Mucosa of descending colon (tissue), 3 donors: ENCODE measurements at regions not wholly inside any gene's neighbourhood (a gene's known extent, or its start where the extent isn't known, plus 50 kb on each side); places are given as distances from the start of the nearest gene placed in this dataset.

Experiments used
- ATAC-seq: fragments of 200-7000 bp; cut with Tn5 transposase; one replicate; pipeline ENCODE4 v1.9.1; 2020; ENCODE audit warnings: mild to moderate bottlenecking, moderate library complexity
- DNase-seq, 3 donors: peaks; one replicate each; pipeline ENCODE4 v3.0.0-alpha.2; 2020
- H3K36me3 ChIP-seq: fragments of 200-600 bp; one replicate; pipeline ENCODE4 v1.8.0; 2021; ENCODE audit warnings: low read depth, mild to moderate bottlenecking
- H3K4me1 ChIP-seq: fragments of 200-600 bp; one replicate; pipeline ENCODE4 v1.8.0; 2021; ENCODE audit warnings: low read depth, mild to moderate bottlenecking
- H3K4me3 ChIP-seq: fragments of 200-600 bp; one replicate; pipeline ENCODE4 v1.8.0; 2021; ENCODE audit warnings: mild to moderate bottlenecking
- H3K9me3 ChIP-seq: fragments of 200-600 bp; one replicate; pipeline ENCODE4 v1.8.0; 2021; ENCODE audit warnings: mild to moderate bottlenecking
- CTCF ChIP-seq: fragments of 200-600 bp; IDR thresholded peaks from one replicate; pipeline ENCODE4 v1.8.0; 2022; ENCODE audit warnings: antibody characterized with exemption, mild to moderate bottlenecking
- intact Hi-C, 2 donors: fragments of 100-400 bp; cut with DNase I in 1 of 2; cut with micrococcal nuclease in 1 of 2; formaldehyde crosslinking; loops; one replicate each; pipeline versions ENCODE4 v1.11.0 to v1.11.1; 2022; cut with DNase I, micrococcal nuclease
- donor health status: DM: no; HTN: no; CAD: no; lungs with moderate emphysema.
- donor health status: DM: no; HTN: no; CAD: no.
- donor health status: DM: no; HTN: yes; CAD: no.

GRCh38 chr14:25677111-25677510, 627.2 kb upstream of the STXBP6 start:
- no peak for TF ChIP-seq CTCF
- H3K36me3 ChIP-seq = no peaks in the 10 kb centered on the region
- intact Hi-C loops = no loop called here

GRCh38 chr14:25667387-25667786, 617.4 kb upstream of the STXBP6 start:
- H3K36me3 ChIP-seq = no peaks in the 10 kb centered on the region
- H3K4me1 ChIP-seq = no peaks in the 10 kb centered on the region
- DNase-seq (no peak), ATAC-seq (no peak)
- H3K9me3 ChIP-seq = no peaks in the 10 kb centered on the region
- intact Hi-C loops = no loop called here
- TF ChIP-seq CTCF = no peak
- H3K4me3 ChIP-seq = no peak overlapping the region

More at GRCh38 chr14:25677111-25677510, 627.2 kb upstream of the STXBP6 start:
- Histone ChIP-seq H3K4me1 (no peaks in the 10 kb centered on the region), H3K9me3 (no peaks in the 10 kb centered on the region), H3K4me3 (no peak overlapping the region)
- DNase-seq (no peak), ATAC-seq (no peak)

- intact Hi-C loops = no loop called here
- no peak for TF ChIP-seq CTCF
- no peak for ATAC-seq
- Histone ChIP-seq H3K4me1 (no peaks in the 10 kb centered on the region), H3K36me3 (no peaks in the 10 kb centered on the region), H3K4me3 (no peak overlapping the region), H3K9me3 (no peaks in the 10 kb centered on the region)
- DNase-seq = no peak
Measured at GRCh38 chr14:25666877-25667276, 616.9 kb upstream of the STXBP6 start.

GRCh38 chr14:25658988-25659387, 609.0 kb upstream of the STXBP6 start:
- Histone ChIP-seq H3K36me3 (no peaks in the 10 kb centered on the region), H3K4me3 (no peak overlapping the region), H3K9me3 (no peaks in the 10 kb centered on the region), H3K4me1 (no peaks in the 10 kb centered on the region)
- ATAC-seq (peak; percentile 9), DNase-seq (peak in 1 of 3 donors; percentile 59)
- intact Hi-C loops = no loop called here
- TF ChIP-seq CTCF = no peak

- no peak for TF ChIP-seq CTCF
- Histone ChIP-seq H3K4me3 (no peak overlapping the region), H3K36me3 (no peaks in the 10 kb centered on the region), H3K4me1 (no peaks in the 10 kb centered on the region), H3K9me3 (no peaks in the 10 kb centered on the region)
- ATAC-seq (no peak), DNase-seq (no peak)
- intact Hi-C loops = no loop called here
Measured at GRCh38 chr14:25630447-25630846, 580.5 kb upstream of the STXBP6 start.

- H3K36me3 ChIP-seq = no peaks in the 10 kb centered on the region
- H3K4me1 ChIP-seq = no peaks in the 10 kb centered on the region
- DNase-seq = no peak
- H3K9me3 ChIP-seq = no peaks in the 10 kb centered on the region
- no peak overlapping the region for H3K4me3 ChIP-seq
- no peak for ATAC-seq
- intact Hi-C loops = no loop called here
- TF ChIP-seq CTCF = no peak
Measured at GRCh38 chr14:25628978-25629377, 579.0 kb upstream of the STXBP6 start.
